GM23338 (cell line): ENCODE measurements at regions not wholly inside any gene's neighbourhood (a gene's known extent, or its start where the extent isn't known, plus 50 kb on each side); places are given as distances from the start of the nearest gene placed in this dataset.

ENCODE experiments used
- CREB1 ChIP-seq: fragments of 250-450 bp; sonication (Bioruptor Pico); IDR thresholded peaks from 2 replicates; pipeline ENCODE4 v1.5.0; 2020; ENCODE audit warnings: low read depth, mild to moderate bottlenecking, moderate library complexity
- CTCF ChIP-seq, 2 experiments: fragments of 200-600 bp in 1 of 2; sonication (generic) in 1 of 2; conservative IDR thresholded peaks; 2 replicates each; pipeline versions ENCODE4 v1.5.1 to v1.6.1; 2016 to 2017; ENCODE audit warnings: antibody characterized with exemption in 2 of 2, low read depth in 2 of 2, mild to moderate bottlenecking in 2 of 2, moderate library complexity in 1 of 2
- ETS1 ChIP-seq: IDR thresholded peaks from 2 replicates; pipeline ENCODE4 v1.6.1; 2016; ENCODE audit warnings: antibody characterized with exemption
- EZH2 ChIP-seq: fragments of 200-600 bp; sonication (generic); IDR thresholded peaks from one replicate; pipeline ENCODE4 v1.8.0; 2017; ENCODE audit warnings: antibody characterized with exemption, mild to moderate bottlenecking, low read depth; ENCODE audit not compliant: unreplicated experiment
- EZH2phosphoT487 ChIP-seq: fragments of 200-600 bp; sonication (generic); IDR thresholded peaks from one replicate; pipeline ENCODE4 v1.8.1; 2018; ENCODE audit warnings: antibody characterized with exemption; ENCODE audit not compliant: unreplicated experiment
- JUNB ChIP-seq: IDR thresholded peaks from one replicate; pipeline ENCODE4 v1.6.1; 2016; ENCODE audit warnings: antibody characterized with exemption; ENCODE audit not compliant: unreplicated experiment
- NANOG ChIP-seq: IDR thresholded peaks from 2 replicates; pipeline ENCODE4 v1.6.1; 2016; ENCODE audit warnings: antibody characterized with exemption, borderline replicate concordance
- POLR2AphosphoS5 ChIP-seq: IDR thresholded peaks from 2 replicates; pipeline ENCODE4 v1.6.1; 2016; ENCODE audit warnings: antibody characterized with exemption, low read depth
- REST ChIP-seq: IDR thresholded peaks from one replicate; pipeline ENCODE4 v1.6.1; 2018; ENCODE audit warnings: antibody characterized with exemption; ENCODE audit not compliant: unreplicated experiment
- STAT1 ChIP-seq: IDR thresholded peaks from one replicate; pipeline ENCODE4 v1.6.1; 2016; ENCODE audit warnings: antibody characterized with exemption; ENCODE audit not compliant: unreplicated experiment
- ZNF114 ChIP-seq: fragments of 250-450 bp; sonication (Bioruptor Pico); IDR thresholded peaks from 2 replicates; pipeline ENCODE4 v1.5.0; 2020; ENCODE audit warnings: mild to moderate bottlenecking, moderate library complexity
- ZNF331 ChIP-seq: fragments of 250-450 bp; sonication (Bioruptor Pico); IDR thresholded peaks from 2 replicates; pipeline ENCODE4 v1.5.0; 2020; ENCODE audit warnings: low read depth, mild to moderate bottlenecking, moderate library complexity
- ZNF462 ChIP-seq: fragments of 250-450 bp; sonication (Bioruptor Pico); IDR thresholded peaks from 2 replicates; pipeline ENCODE4 v1.5.0; 2020; ENCODE audit warnings: mild to moderate bottlenecking, moderate library complexity

- TF ChIP-seq CTCF (conservative IDR thresholded peaks at IDR 0.05; ENCODE audit: low read depth in 2 of 2): no peak
- TF ChIP-seq EZH2: no peak
- TF ChIP-seq POLR2AphosphoS5: no peak
- TF ChIP-seq CREB1: no peak
- TF ChIP-seq EZH2phosphoT487: no peak
- no peak for TF ChIP-seq REST
- TF ChIP-seq NANOG: no peak
- TF ChIP-seq JUNB: no peak
- no peak for TF ChIP-seq ZNF462
- TF ChIP-seq STAT1: no peak
- TF ChIP-seq ETS1: no peak
- TF ChIP-seq ZNF331 (CRISPR knock-in tag): no peak
- TF ChIP-seq ZNF114 (CRISPR knock-in tag): no peak
Observed at GRCh38 chr11:38006466-38006865, 1408.4 kb upstream of the RAG2 start.
